T47D (cell line): ENCODE measurements at regions not wholly inside any gene's neighbourhood (a gene's known extent, or its start where the extent isn't known, plus 50 kb on each side); places are given as distances from the start of the nearest gene placed in this dataset.
A peak's percentile ranks its signal among the peaks of the same experiment; 100 is the strongest.

Source experiments
- DNase-seq, 2 experiments: peaks; one replicate each; pipeline versions ENCODE4 v3.0.0 to v3.0.0-alpha.2; 2011 to 2012; ENCODE audit warnings: low read depth in 1 of 2, low spot score in 1 of 2
- JUND ChIP-seq: IDR thresholded peaks from 2 replicates; pipeline ENCODE4 v1.6.1; 2012; ENCODE audit warnings: low read depth
- in situ Hi-C: cut with HindIII; loops from 2 replicates; pipeline ENCODE4 v1.10.0; 2016; ENCODE audit warnings: low sequenced_read_pairs, low pct_unique_long_range_greater_than_20kb

DNA sequence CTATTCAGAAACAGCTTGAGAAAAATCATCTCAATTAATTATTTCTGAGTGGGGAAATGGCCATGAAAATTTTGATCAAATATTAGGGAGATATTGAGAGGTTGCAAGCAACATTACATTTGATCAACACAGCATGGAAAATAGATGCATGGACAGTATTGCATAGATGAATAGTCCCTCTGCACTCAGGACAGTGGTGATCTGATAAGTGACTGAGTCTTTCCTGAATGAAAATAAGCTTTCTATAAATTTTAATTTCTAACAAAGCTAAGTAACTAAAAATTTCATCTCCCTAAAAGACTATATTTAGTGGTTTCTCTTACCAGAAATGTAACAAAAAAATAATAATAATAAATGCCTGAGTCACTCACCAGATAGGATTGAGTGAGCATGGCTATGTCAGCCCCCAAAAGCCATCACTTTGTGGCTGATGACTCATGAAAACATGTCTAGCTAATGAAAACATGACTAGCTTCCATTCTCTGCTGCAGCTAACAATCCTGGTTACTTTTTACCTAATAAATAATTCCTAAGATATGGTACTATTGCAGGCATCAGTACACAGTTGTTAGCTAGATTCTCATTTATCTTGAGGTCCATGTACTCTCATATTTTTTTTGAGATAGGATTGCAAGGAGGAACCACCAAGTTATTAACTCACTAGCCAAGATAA is 1294.8 kb upstream of the ACO1 start:
- TF ChIP-seq JUND = no peak
- no peak for DNase-seq
- in situ Hi-C loops = no loop called here

DNA sequence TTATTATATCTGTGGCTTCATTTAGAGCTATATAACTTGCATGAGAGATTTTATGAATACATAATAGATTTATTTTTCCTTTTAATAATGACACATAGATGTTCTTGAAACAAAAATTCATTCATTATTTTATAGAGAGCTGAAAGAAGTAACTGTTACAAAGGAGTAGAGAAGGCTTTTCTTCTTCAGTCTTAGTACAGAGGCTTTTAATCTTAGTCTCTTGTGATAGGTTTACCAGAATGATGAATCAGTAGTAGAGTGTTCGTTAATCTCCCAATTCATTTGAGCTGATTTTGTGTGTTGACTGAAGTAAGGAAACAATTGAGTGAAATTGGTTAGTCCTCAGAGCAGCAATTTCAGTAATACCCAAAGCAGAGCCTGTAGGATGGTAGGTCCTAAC is 1284.1 kb upstream of the ACO1 start:
- in situ Hi-C loops = no loop called here
- no peak for TF ChIP-seq JUND
- no peak for DNase-seq

- TF ChIP-seq JUND = no peak
- peak in 1 of 2 experiments; percentile 13 for DNase-seq
- in situ Hi-C loops = no loop called here
These were observed 1280.6 kb upstream of the ACO1 start for GRCh38 chr9:31103836-31104235.

- DNase-seq = no peak
- in situ Hi-C loops = no loop called here
- TF ChIP-seq JUND = no peak
These were observed 1280.2 kb upstream of the ACO1 start for GRCh38 chr9:31104249-31104648.

- no peak for DNase-seq
- TF ChIP-seq JUND = no peak
- in situ Hi-C loops = no loop called here
These were observed 1272.0 kb upstream of the ACO1 start for GRCh38 chr9:31112491-31112890.

DNA sequence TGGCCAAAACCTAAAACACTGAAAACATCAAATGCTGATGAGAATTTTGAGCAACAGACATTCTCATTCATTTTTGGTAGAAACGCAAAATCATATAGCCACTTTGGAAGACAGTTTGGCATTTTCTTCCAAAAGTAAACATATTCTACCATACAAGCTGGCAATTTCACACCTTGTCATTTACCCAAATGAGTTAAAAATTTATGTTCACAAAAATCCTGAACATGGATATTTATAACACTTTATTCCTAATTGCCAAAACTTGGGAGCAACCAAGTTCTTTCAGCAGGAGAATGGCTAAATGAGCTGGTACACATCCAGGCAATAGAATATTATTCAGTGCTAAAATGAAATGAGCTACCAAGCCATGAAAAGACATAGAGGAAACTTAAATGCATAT is 1270.1 kb upstream of the ACO1 start:
- DNase-seq = no peak
- TF ChIP-seq JUND = no peak
- in situ Hi-C loops = no loop called here

DNA sequence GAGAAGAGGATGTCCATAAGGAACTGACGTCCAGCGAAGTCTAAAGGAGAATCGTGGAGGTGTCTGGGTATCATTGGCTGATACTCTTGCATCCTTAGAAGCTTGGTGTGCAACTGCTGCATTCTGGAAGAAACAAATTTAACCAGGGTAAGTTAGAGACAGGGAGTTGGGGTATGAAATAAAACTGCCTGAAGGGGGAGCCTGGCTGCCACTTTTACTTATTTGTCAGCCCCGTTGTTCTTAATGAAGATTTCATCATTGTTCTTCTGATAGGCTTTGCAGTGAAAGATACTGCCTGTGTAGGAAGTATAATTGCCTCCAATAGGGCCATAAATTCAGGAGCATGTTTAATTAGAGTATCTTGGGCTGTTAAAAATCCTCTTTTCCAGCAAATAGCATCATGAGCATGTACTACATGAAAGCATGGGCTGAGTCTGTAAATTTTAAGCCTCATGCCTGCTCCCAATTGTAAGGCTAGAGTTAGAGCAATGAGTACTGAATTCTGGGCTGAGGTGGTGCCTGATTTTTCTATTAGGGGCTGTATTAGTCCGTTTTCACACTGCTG is 1264.5 kb upstream of the ACO1 start:
- in situ Hi-C loops = no loop called here
- TF ChIP-seq JUND = no peak
- DNase-seq = peak in 1 of 2 experiments; percentile 46

DNA sequence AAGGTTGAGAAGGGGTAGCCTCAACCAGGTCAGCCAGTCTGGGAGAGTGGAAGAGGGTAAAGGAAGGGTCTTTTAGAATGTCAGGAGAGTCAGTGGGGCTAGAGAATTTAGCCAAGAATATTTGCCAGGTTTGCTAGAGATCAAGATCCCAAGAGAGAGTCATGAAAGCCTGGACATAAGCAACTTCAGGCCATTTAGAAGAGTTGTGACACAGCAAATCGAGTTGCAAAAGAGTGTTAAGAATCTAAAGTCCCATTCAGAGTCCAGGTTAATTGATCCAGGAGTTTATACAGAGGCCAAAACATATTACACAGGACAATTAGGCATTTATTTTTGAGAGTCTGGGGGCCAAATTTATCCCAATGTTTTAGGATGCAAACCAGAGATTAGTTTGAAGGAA is 1260.1 kb upstream of the ACO1 start:
- in situ Hi-C loops = no loop called here
- no peak for TF ChIP-seq JUND
- DNase-seq = no peak

- TF ChIP-seq JUND = no peak
- no peak for DNase-seq
- in situ Hi-C loops = no loop called here
These were observed 1248.9 kb upstream of the ACO1 start for GRCh38 chr9:31135567-31135966.

GRCh38 chr9:31136524-31136923 is 1247.9 kb upstream of the ACO1 start:
- in situ Hi-C loops = no loop called here
- DNase-seq = no peak
- no peak for TF ChIP-seq JUND

GRCh38 chr9:31137176-31138160 is 1247.0 kb upstream of the ACO1 start:
- TF ChIP-seq JUND = no peak
- in situ Hi-C loops = no loop called here
- DNase-seq = peak in 1 of 2 experiments; percentile 13

GRCh38 chr9:31140316-31140715 is 1244.1 kb upstream of the ACO1 start:
- peak in 1 of 2 experiments; percentile 41 for DNase-seq
- TF ChIP-seq JUND = no peak
- in situ Hi-C loops = no loop called here

- in situ Hi-C loops = no loop called here
- TF ChIP-seq JUND = no peak
- no peak for DNase-seq
These were observed 1242.0 kb upstream of the ACO1 start for GRCh38 chr9:31142456-31142855.
